IMR-90 (cell line): ENCODE measurements at regions not wholly inside any gene's neighbourhood (a gene's known extent, or its start where the extent isn't known, plus 50 kb on each side); places are given as distances from the start of the nearest gene placed in this dataset.

Source experiments
- ATAC-seq: fragments of 200-7000 bp; cut with Tn5 transposase; 2 replicates; pipeline ENCODE4 v1.9.1; 2020; ENCODE audit warnings: low read depth, mild to moderate bottlenecking, moderate library complexity
- BruUV-seq: library from RNA; stranded (reverse); fragments of 400-500 nt; replicated peaks from 2 replicates; lab custom pipeline; 2021; lab: Mats Ljungman, UMichigan
- CTCF ChIA-PET: fragments of 300-600 bp; formaldehyde crosslinking; extraction: SDS; loops from one replicate; lab custom pipeline; 2021; ENCODE audit warnings: antibody characterized with exemption; lab: Yijun Ruan, JAX
- POLR2A ChIA-PET: fragments of 300-600 bp; sonication (Branson Sonifier 250); formaldehyde crosslinking; loops from one replicate; lab custom pipeline; 2022; ENCODE audit warnings: antibody characterized with exemption; ENCODE audit not compliant: unreplicated experiment; lab: Charles Lee
- DNase-seq: peaks from one replicate; pipeline ENCODE4 v3.0.0; 2013
- H2AFZ ChIP-seq: replicated peaks from 2 replicates; pipeline ENCODE3; 2013; ENCODE audit warnings: low read length, mild to moderate bottlenecking; ENCODE audit not compliant: poor library complexity
- H2AK5ac ChIP-seq: 2 replicates; pipeline ENCODE4 v1.6.1; 2013; ENCODE audit warnings: low read depth, low read length, inconsistent platforms
- H2AK9ac ChIP-seq: replicated peaks from 2 replicates; pipeline ENCODE3; 2013; ENCODE audit warnings: mild to moderate bottlenecking, low read depth, low read length, moderate library complexity; ENCODE audit not compliant: poor library complexity
- H2BK120ac ChIP-seq: 2 replicates; pipeline ENCODE4 v1.6.1; 2013; ENCODE audit warnings: low read depth, low read length, inconsistent platforms
- H2BK15ac ChIP-seq: 3 replicates; pipeline ENCODE4 v1.6.1; 2013; ENCODE audit warnings: low read depth, low read length, inconsistent platforms
- H2BK20ac ChIP-seq: 2 replicates; pipeline ENCODE4 v1.6.1; 2013; ENCODE audit warnings: low read depth, mild to moderate bottlenecking, inconsistent platforms, low read length, moderate library complexity
- H2BK5ac ChIP-seq: 2 replicates; pipeline ENCODE4 v1.6.1; 2013; ENCODE audit warnings: mild to moderate bottlenecking, low read depth, low read length, inconsistent platforms; ENCODE audit not compliant: poor library complexity, severe bottlenecking
- H3K14ac ChIP-seq: replicated peaks from 2 replicates; pipeline ENCODE4 v1.6.1; 2013; ENCODE audit warnings: low read depth, low read length, inconsistent platforms
- H3K18ac ChIP-seq: 2 replicates; pipeline ENCODE4 v1.6.1; 2013; ENCODE audit warnings: low read depth, low read length, control low read depth
- H3K23ac ChIP-seq: 2 replicates; pipeline ENCODE4 v1.6.1; 2013; ENCODE audit warnings: low read depth, low read length, inconsistent platforms
- H3K27ac ChIP-seq: 2 replicates; pipeline ENCODE4 v1.5.1; 2013; ENCODE audit warnings: mild to moderate bottlenecking, control low read depth, low read length; ENCODE audit not compliant: insufficient read depth
- H3K27me3 ChIP-seq: 2 replicates; pipeline ENCODE4 v1.6.1; 2013; ENCODE audit warnings: low read length; ENCODE audit not compliant: control insufficient read depth, insufficient read depth
- H3K36me3 ChIP-seq: 2 replicates; pipeline ENCODE4 v1.6.1; 2013; ENCODE audit warnings: low read length, mixed read lengths; ENCODE audit not compliant: control insufficient read depth, insufficient read depth
- H3K4ac ChIP-seq: 2 replicates; pipeline ENCODE4 v1.6.1; 2013; ENCODE audit warnings: low read depth, low read length, inconsistent platforms
- H3K4me1 ChIP-seq: 2 replicates; pipeline ENCODE4 v1.6.1; 2013; ENCODE audit warnings: low read length, mixed read lengths; ENCODE audit not compliant: control insufficient read depth, insufficient read depth
- H3K4me2 ChIP-seq: 2 replicates; pipeline ENCODE4 v1.6.1; 2013; ENCODE audit warnings: low read depth, mild to moderate bottlenecking, control low read depth, low read length, moderate library complexity
- H3K4me3 ChIP-seq: 2 replicates; pipeline ENCODE4 v1.5.1; 2013; ENCODE audit warnings: low read depth, mild to moderate bottlenecking, control low read depth, low read length, moderate library complexity; ENCODE audit not compliant: insufficient read depth
- H3K56ac ChIP-seq: 2 replicates; pipeline ENCODE4 v1.6.1; 2013; ENCODE audit warnings: low read length, inconsistent platforms; ENCODE audit not compliant: insufficient read depth; ENCODE audit errors: extremely low read depth
- H3K79me1 ChIP-seq, 2 experiments: 2 replicates each; pipeline ENCODE4 v1.6.1; 2013; ENCODE audit warnings: low read length in 2 of 2, inconsistent platforms in 1 of 2, low read depth in 1 of 2
- H3K9ac ChIP-seq: 2 replicates; pipeline ENCODE4 v1.6.1; 2013; ENCODE audit warnings: low read depth, low read length, control low read depth
- H3K9me1 ChIP-seq: 2 replicates; pipeline ENCODE4 v1.6.1; 2013; ENCODE audit warnings: low read length, inconsistent platforms; ENCODE audit not compliant: insufficient read depth
- H3K9me3 ChIP-seq: 2 replicates; pipeline ENCODE4 v1.6.1; 2013; ENCODE audit warnings: low read length; ENCODE audit not compliant: control insufficient read depth, insufficient read depth
- H4K20me1 ChIP-seq: 2 replicates; pipeline ENCODE4 v1.6.1; 2013; ENCODE audit warnings: low read length, inconsistent platforms; ENCODE audit not compliant: insufficient read depth
- H4K5ac ChIP-seq: 2 replicates; pipeline ENCODE4 v1.6.1; 2013; ENCODE audit warnings: mild to moderate bottlenecking, low read depth, low read length, control low read depth
- H4K8ac ChIP-seq, 2 experiments: 2 replicates each; pipeline ENCODE4 v1.6.1; 2013; ENCODE audit warnings: low read depth in 2 of 2, low read length in 2 of 2, control low read depth in 1 of 2, inconsistent platforms in 1 of 2
- H4K91ac ChIP-seq: 2 replicates; pipeline ENCODE4 v1.6.1; 2013; ENCODE audit warnings: low read depth, low read length, inconsistent platforms; ENCODE audit not compliant: insufficient read depth
- BHLHE40 ChIP-seq: fragments of 150-350 bp; IDR thresholded peaks from 2 replicates; pipeline ENCODE4 v1.6.1; 2016; ENCODE audit warnings: mild to moderate bottlenecking, low read depth, low read length
- CEBPB ChIP-seq: IDR thresholded peaks from 2 replicates; pipeline ENCODE4 v1.6.1; 2012; ENCODE audit warnings: low read depth, low read length, improper control_type of control experiment
- CHD1 ChIP-seq: IDR thresholded peaks from 2 replicates; pipeline ENCODE4 v1.6.1; 2012; ENCODE audit warnings: low read depth, low read length, improper control_type of control experiment
- FOS ChIP-seq: fragments of 150-350 bp; IDR thresholded peaks from 2 replicates; pipeline ENCODE4 v1.6.1; 2016; ENCODE audit warnings: low read depth, low read length
- MAFK ChIP-seq: IDR thresholded peaks from 2 replicates; pipeline ENCODE4 v1.6.1; 2012; ENCODE audit warnings: low read depth, low read length, improper control_type of control experiment
- MAZ ChIP-seq: IDR thresholded peaks from 2 replicates; pipeline ENCODE4 v1.6.1; 2012; ENCODE audit warnings: low read depth, mild to moderate bottlenecking, low read length, improper control_type of control experiment, moderate library complexity, borderline replicate concordance
- MXI1 ChIP-seq: IDR thresholded peaks from 2 replicates; pipeline ENCODE4 v1.6.1; 2012; ENCODE audit warnings: low read depth, mild to moderate bottlenecking, low read length, moderate library complexity, borderline replicate concordance
- NFE2L2 ChIP-seq: fragments of 150-350 bp; IDR thresholded peaks from 2 replicates; pipeline ENCODE4 v1.6.1; 2016; ENCODE audit warnings: low read depth, mild to moderate bottlenecking, low read length
- POLR2A ChIP-seq: IDR thresholded peaks from 2 replicates; pipeline ENCODE4 v1.6.1; 2012; ENCODE audit warnings: mild to moderate bottlenecking, low read depth, low read length
- RAD21 ChIP-seq: IDR thresholded peaks from 2 replicates; pipeline ENCODE4 v1.6.1; 2012; ENCODE audit warnings: low read length, improper control_type of control experiment
- RCOR1 ChIP-seq: IDR thresholded peaks from 2 replicates; pipeline ENCODE4 v1.6.1; 2012; ENCODE audit warnings: mild to moderate bottlenecking, low read length, improper control_type of control experiment; ENCODE audit not compliant: insufficient replicate concordance
- RFX5 ChIP-seq: IDR thresholded peaks from 2 replicates; pipeline ENCODE4 v1.8.0; 2012; ENCODE audit warnings: low read depth, mild to moderate bottlenecking, low read length, moderate library complexity
- SMC3 ChIP-seq: fragments of 150-350 bp; IDR thresholded peaks from 2 replicates; pipeline ENCODE4 v1.6.1; 2016; ENCODE audit warnings: low read depth, mild to moderate bottlenecking, antibody characterized with exemption, low read length, moderate library complexity
- USF2 ChIP-seq: fragments of 150-350 bp; IDR thresholded peaks from 2 replicates; pipeline ENCODE4 v1.6.1; 2017; ENCODE audit warnings: mild to moderate bottlenecking, antibody characterized with exemption, low read length, low read depth
- WGBS, 2 experiments: methylation state at CpG; one replicate each; pipeline versions ENCODE4 v1.1.5 to v1.1.7; 2013; ENCODE audit warnings: missing lambda C conversion rate in 2 of 2; ENCODE audit not compliant: insufficient read length in 1 of 2; ENCODE audit errors: extremely low coverage in 2 of 2; 5-methylcytosine and 5-hydroxymethylcytosine counted together
- dilution Hi-C: fragments of 300-500 bp; cut with HindIII; formaldehyde crosslinking; loops from one replicate; pipeline ENCODE4 v1.14.3; 2018; ENCODE audit warnings: low sequenced_read_pairs; ENCODE audit not compliant: unreplicated experiment
- in situ Hi-C: fragments of 300-500 bp; cut with MboI; formaldehyde crosslinking; loops from 3 replicates; pipeline ENCODE4 v1.14.3; 2019; ENCODE audit warnings: low sequenced_read_pairs, inconsistent platforms, mixed read lengths
- intact Hi-C: fragments of 100-400 bp; cut with micrococcal nuclease; formaldehyde crosslinking; loops from 2 replicates; pipeline ENCODE4 v1.10.0; 2022
- TF ChIP-seq, protein P1 (sequence below): fragments of 150-350 bp; IDR thresholded peaks from 2 replicates; pipeline ENCODE4 v1.6.1; 2016; ENCODE audit warnings: low read depth, mild to moderate bottlenecking, low read length, moderate library complexity, borderline replicate concordance
- TF ChIP-seq, protein P2 (sequence below): conservative IDR thresholded peaks from 2 replicates; pipeline ENCODE4 v1.5.1; 2012; ENCODE audit warnings: mild to moderate bottlenecking, low read depth, low read length, improper control_type of control experiment

DNA sequence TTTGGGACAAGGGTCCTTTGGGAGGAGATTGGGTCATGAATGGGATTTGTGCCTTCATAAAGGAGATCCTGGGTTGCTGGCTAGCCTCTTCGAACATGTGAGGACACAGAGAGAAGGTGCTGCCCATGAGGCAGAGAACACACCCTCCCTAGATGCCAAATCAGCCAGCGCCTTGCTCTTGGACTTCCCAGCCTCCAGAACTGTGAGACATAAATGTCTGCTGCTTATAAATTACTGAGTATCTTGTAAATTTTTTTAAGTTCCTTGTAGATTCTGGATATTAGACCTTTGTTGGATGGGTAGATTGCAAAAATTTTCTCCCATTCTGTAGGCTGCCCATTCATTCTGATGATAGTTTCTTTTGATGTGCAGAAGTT is 297.5 kb upstream of the FOXQ1 start:
- no peaks in the 10 kb centered on the region for H3K9me1 ChIP-seq
- H3K79me1 ChIP-seq, result no peaks in the 10 kb centered on the region
- no peak overlapping the region for H3K14ac ChIP-seq
- no peak overlapping the region for H3K56ac ChIP-seq
- H2BK5ac ChIP-seq, result no peak overlapping the region
- BruUV-seq, result no TSS peak
- dilution Hi-C loops (no loop called here), in situ Hi-C loops (no loop called here), intact Hi-C loops (no loop called here)
- ATAC-seq (no peak), DNase-seq (no peak)
- no peak overlapping the region for H2AFZ ChIP-seq
- H3K23ac ChIP-seq, result no peak overlapping the region
- no peak overlapping the region for H3K18ac ChIP-seq
- no peak overlapping the region for H2AK5ac ChIP-seq
- no peaks in the 10 kb centered on the region for H3K4me1 ChIP-seq
- H3K27ac ChIP-seq, result no peak overlapping the region
- H4K8ac ChIP-seq, result no peak overlapping the region
- H4K20me1 ChIP-seq, result no peaks in the 10 kb centered on the region
- no peak overlapping the region for H2BK15ac ChIP-seq
- H2BK120ac ChIP-seq, result no peak overlapping the region
- WGBS, 2 experiments, result no CpG with 5 or more reads among the region's 2 CpGs
- H3K9ac ChIP-seq, result no peak overlapping the region
- H2BK20ac ChIP-seq, result no peak overlapping the region
- no peaks in the 10 kb centered on the region for H3K36me3 ChIP-seq
- no peak overlapping the region for H3K4me2 ChIP-seq
- no peak overlapping the region for H3K4ac ChIP-seq
- H3K27me3 ChIP-seq, result peaks cover 18% of the 10 kb centered on the region
- H2AK9ac ChIP-seq, result no peak overlapping the region
- CTCF ChIA-PET, result no interaction called here
- no peak overlapping the region for H4K91ac ChIP-seq
- no peak overlapping the region for H4K5ac ChIP-seq
- POLR2A ChIA-PET, result no interaction called here
- H3K4me3 ChIP-seq, result no peak overlapping the region
- no peak for TF ChIP-seq SMC3
- TF ChIP-seq MAZ, result no peak
- no peak for TF ChIP-seq CEBPB
- TF ChIP-seq, protein P1, sequence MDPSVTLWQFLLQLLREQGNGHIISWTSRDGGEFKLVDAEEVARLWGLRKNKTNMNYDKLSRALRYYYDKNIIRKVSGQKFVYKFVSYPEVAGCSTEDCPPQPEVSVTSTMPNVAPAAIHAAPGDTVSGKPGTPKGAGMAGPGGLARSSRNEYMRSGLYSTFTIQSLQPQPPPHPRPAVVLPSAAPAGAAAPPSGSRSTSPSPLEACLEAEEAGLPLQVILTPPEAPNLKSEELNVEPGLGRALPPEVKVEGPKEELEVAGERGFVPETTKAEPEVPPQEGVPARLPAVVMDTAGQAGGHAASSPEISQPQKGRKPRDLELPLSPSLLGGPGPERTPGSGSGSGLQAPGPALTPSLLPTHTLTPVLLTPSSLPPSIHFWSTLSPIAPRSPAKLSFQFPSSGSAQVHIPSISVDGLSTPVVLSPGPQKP, result no peak
- TF ChIP-seq RFX5, result no peak
- TF ChIP-seq, protein P2, sequence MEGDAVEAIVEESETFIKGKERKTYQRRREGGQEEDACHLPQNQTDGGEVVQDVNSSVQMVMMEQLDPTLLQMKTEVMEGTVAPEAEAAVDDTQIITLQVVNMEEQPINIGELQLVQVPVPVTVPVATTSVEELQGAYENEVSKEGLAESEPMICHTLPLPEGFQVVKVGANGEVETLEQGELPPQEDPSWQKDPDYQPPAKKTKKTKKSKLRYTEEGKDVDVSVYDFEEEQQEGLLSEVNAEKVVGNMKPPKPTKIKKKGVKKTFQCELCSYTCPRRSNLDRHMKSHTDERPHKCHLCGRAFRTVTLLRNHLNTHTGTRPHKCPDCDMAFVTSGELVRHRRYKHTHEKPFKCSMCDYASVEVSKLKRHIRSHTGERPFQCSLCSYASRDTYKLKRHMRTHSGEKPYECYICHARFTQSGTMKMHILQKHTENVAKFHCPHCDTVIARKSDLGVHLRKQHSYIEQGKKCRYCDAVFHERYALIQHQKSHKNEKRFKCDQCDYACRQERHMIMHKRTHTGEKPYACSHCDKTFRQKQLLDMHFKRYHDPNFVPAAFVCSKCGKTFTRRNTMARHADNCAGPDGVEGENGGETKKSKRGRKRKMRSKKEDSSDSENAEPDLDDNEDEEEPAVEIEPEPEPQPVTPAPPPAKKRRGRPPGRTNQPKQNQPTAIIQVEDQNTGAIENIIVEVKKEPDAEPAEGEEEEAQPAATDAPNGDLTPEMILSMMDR, result no peak
- no peak for TF ChIP-seq POLR2A
- no peak for TF ChIP-seq RAD21
- TF ChIP-seq RCOR1, result no peak
- no peak for TF ChIP-seq CHD1
- no peak for TF ChIP-seq USF2
- TF ChIP-seq MAFK, result no peak
- TF ChIP-seq FOS, result no peak
- no peak for TF ChIP-seq BHLHE40
- TF ChIP-seq MXI1, result no peak
- TF ChIP-seq NFE2L2, result no peak
- H3K9me3 ChIP-seq, result peaks cover 8% of the 10 kb centered on the region
